Dendritic cell treated with granulocyte-macrophage colony-stimulating factor and Interleukin-4, amounts not matched to agents 40 ng/mL and 50 ng/mL, for 4 days (primary cell): ENCODE measurements at regions not wholly inside any gene's neighbourhood (a gene's known extent, or its start where the extent isn't known, plus 50 kb on each side); places are given as distances from the start of the nearest gene placed in this dataset.

Experiments used
- H3K27ac Mint-ChIP-seq: one replicate; pipeline ENCODE4 v1.8.0; 2022; ENCODE audit warnings: mild to moderate bottlenecking, mixed read lengths
- H3K27me3 Mint-ChIP-seq: one replicate; pipeline ENCODE4 v1.8.0; 2022; ENCODE audit warnings: mild to moderate bottlenecking, mixed read lengths
- H3K36me3 Mint-ChIP-seq: one replicate; pipeline ENCODE4 v1.8.0; 2022; ENCODE audit warnings: low read depth, mixed read lengths
- H3K4me1 Mint-ChIP-seq: one replicate; pipeline ENCODE4 v1.8.0; 2022; ENCODE audit warnings: low read depth, mixed read lengths
- H3K4me3 Mint-ChIP-seq: one replicate; pipeline ENCODE4 v1.8.0; 2022; ENCODE audit warnings: mild to moderate bottlenecking, moderate library complexity, mixed read lengths
- H3K9me3 Mint-ChIP-seq: one replicate; pipeline ENCODE4 v1.8.0; 2022; ENCODE audit warnings: mixed read lengths
- intact Hi-C: fragments of 100-400 bp; cut with micrococcal nuclease; formaldehyde crosslinking; loops from one replicate; pipeline ENCODE4 v1.15.0; 2022

DNA sequence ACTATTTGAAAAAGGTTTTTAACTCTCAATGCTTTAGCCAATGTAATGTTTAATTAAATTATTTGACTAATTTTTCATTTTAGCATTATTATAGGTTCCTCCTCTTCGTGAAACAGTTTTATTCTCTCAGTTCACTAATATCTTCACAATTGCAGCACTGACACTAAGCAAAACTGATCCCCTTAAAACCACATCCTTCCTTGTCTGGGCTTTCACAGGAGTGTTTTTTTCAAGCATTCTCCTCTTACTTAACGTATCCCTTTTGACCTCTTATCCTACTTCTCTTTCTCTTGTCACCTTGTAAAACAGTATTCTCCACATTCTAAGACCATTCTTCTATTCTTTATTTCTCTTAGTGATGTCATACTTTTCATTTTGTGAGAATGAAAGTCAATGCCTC, 112.8 kb downstream of the DSC3 start:
- H3K36me3 Mint-ChIP-seq, result no peaks in the 10 kb centered on the region
- H3K9me3 Mint-ChIP-seq, result no peaks in the 10 kb centered on the region
- H3K27me3 Mint-ChIP-seq, result no peaks in the 10 kb centered on the region
- intact Hi-C loops, result no loop called here
- no peak overlapping the region for H3K27ac Mint-ChIP-seq
- peaks cover 5% of the 10 kb centered on the region for H3K4me1 Mint-ChIP-seq
- H3K4me3 Mint-ChIP-seq, result no peak overlapping the region

DNA sequence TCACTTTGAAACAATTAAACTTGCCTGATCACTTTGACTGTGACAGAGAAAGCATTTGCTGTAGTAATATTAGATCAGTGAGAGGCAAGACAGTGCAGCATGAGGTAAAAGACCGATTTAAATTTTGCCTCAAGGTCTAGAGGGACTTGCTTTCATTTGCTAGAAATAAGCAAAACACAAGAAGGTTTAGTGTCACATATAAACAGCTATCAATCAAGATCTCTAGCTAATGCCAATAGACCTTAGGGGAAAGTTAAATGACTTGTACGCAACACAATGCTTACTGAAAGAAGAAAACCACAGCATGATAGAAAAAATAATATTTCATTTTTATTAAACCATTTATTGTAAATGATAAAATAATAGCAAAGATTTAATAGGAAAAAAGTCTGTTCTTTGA, 113.5 kb downstream of the DSC3 start:
- no peaks in the 10 kb centered on the region for H3K9me3 Mint-ChIP-seq
- no peaks in the 10 kb centered on the region for H3K36me3 Mint-ChIP-seq
- H3K4me1 Mint-ChIP-seq, result peaks cover 5% of the 10 kb centered on the region
- no peaks in the 10 kb centered on the region for H3K27me3 Mint-ChIP-seq
- intact Hi-C loops, result no loop called here
- no peak overlapping the region for H3K27ac Mint-ChIP-seq
- no peak overlapping the region for H3K4me3 Mint-ChIP-seq

DNA sequence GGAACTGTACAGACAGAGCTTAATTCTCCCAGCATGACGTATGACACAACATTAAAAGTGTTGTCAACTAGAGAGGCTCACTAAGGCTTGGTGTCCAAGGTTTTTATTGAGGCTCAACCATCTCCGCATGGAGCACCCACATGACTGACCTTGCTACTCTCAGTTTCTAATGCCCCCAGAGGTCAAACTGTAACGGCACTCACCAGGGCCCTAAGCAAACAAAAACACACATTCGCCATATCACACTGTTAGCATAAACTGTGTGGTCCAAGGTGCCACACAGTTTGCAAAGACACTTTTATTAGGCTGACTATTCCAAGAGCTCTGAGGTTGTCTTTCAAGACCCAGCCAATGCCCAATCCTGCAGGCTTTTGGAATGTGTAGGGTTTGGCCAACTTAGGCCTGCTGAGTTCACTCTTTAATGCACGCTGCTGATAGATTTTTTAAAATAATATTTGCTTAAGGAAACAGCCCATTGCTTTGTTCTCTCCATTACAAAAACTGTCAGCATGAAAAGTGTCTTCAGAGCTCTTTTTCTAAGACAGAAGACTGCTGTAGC, 114.9 kb downstream of the DSC3 start:
- Mint-ChIP-seq H3K36me3 (no peaks in the 10 kb centered on the region), H3K27me3 (no peaks in the 10 kb centered on the region)
- intact Hi-C loops, result no loop called here

DNA sequence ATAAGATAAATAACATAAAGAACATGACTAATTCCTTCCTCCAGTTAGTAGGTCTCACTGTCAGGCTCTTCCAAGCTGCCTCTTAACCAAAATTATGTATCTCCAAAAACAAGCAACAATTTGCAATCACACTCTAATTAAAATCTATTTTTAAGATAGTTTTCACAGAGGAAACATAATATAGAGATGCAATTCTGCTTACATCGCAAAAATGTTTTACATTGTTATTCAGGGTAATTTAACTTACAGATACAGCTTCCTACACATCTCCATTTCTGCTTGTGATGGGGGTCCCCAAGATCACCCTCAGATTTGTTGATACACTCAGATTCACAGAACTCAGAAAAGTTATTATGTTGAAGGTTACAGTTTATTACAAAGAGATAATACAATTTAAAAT, 115.5 kb downstream of the DSC3 start:
- H3K4me3 Mint-ChIP-seq, result no peak overlapping the region
- H3K4me1 Mint-ChIP-seq, result peaks cover 5% of the 10 kb centered on the region
- no peak overlapping the region for H3K27ac Mint-ChIP-seq
- no peaks in the 10 kb centered on the region for H3K27me3 Mint-ChIP-seq
- intact Hi-C loops, result no loop called here
- no peaks in the 10 kb centered on the region for H3K9me3 Mint-ChIP-seq
- H3K36me3 Mint-ChIP-seq, result no peaks in the 10 kb centered on the region

More for the DNA sequence above, 114.9 kb downstream of the DSC3 start:
- no peak overlapping the region for H3K4me3 Mint-ChIP-seq
- peaks cover 5% of the 10 kb centered on the region for H3K4me1 Mint-ChIP-seq
- H3K9me3 Mint-ChIP-seq, result no peaks in the 10 kb centered on the region
- no peak overlapping the region for H3K27ac Mint-ChIP-seq

DNA sequence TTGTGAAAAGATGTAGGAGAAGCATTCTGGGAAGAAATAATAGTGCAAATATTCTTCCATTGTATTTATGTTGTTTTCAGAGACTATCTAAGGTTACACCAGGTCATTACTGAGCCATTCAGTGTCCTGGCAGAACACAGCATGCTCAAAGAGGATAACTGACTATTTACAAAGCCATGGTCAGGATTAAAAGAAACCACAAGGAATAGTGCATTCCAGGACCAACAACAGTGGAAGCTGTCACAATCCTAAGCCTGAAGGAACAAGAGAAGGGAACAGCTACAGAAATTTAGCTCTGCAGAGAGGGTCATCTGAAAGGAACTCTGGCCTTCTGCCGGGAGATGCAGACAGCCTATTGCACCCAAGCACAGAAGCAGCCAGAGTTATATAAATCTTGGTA, 116.7 kb downstream of the DSC3 start:
- no peaks in the 10 kb centered on the region for H3K36me3 Mint-ChIP-seq
- no peaks in the 10 kb centered on the region for H3K9me3 Mint-ChIP-seq
- no peaks in the 10 kb centered on the region for H3K27me3 Mint-ChIP-seq
- no peak overlapping the region for H3K27ac Mint-ChIP-seq
- intact Hi-C loops, result no loop called here
- no peak overlapping the region for H3K4me3 Mint-ChIP-seq
- peaks cover 5% of the 10 kb centered on the region for H3K4me1 Mint-ChIP-seq

DNA sequence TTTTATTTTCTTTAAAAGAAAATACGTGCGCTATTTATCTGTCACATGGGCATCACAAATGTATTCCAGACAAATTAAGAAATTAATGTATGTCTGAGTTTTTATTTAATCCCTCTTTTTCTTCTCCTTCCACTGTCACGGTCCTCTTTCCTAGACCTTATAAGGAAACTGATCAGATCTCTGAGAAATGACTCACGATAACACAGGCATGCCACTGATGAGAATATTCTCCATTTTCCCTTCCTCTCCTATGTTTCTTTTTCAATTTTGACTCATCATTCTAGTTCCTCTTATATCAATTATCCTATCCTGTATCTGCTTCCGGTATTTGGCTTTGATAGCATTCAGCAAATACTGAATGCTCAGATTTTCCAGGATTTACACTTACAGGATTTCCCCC, 121.8 kb downstream of the DSC3 start:
- Mint-ChIP-seq H3K9me3 (no peaks in the 10 kb centered on the region), H3K4me3 (no peak overlapping the region), H3K27ac (no peak overlapping the region), H3K27me3 (no peaks in the 10 kb centered on the region), H3K36me3 (no peaks in the 10 kb centered on the region), H3K4me1 (no peaks in the 10 kb centered on the region)
- intact Hi-C loops, result no loop called here

DNA sequence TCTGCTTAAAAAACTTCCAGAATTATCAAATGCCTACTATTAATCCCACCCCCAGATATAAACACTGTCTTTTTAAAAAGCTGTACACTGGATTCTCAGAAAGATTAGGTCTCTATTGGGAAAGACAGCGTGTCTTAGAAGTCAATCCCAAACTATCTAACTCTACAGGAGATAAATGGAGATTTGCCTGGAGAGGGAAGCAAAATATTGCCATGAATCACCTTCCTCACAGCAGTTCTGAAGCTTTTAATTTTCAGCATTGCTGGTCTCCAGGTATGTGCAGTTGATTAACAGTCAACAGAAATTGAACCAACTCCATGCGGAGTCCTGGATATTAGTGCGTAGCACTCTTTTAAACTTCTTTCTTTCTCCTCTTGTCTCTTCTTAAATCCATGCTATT, 122.2 kb downstream of the DSC3 start:
- no peaks in the 10 kb centered on the region for H3K36me3 Mint-ChIP-seq
- H3K4me1 Mint-ChIP-seq, result no peaks in the 10 kb centered on the region

DNA sequence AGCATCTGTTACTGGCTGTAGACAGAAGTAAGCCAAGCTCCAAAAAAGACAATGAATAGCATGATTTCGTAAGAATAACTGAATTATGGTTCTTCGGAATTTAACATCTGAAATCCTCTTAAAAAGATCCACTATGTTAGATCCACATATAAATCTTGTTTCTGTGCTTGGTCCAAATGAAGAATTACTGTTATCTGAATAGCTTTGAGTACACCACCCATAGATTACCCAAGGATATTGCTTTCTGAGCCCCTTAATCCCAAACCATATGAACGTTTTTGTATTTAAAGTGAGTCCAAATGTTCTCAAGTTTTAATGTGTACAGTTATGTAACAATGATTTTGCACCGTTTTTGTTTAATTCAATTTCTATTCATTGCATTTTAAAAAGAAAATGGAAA, 124.9 kb downstream of the DSC3 start:
- Mint-ChIP-seq H3K27ac (no peak overlapping the region), H3K36me3 (no peaks in the 10 kb centered on the region), H3K9me3 (no peaks in the 10 kb centered on the region), H3K4me1 (no peaks in the 10 kb centered on the region), H3K4me3 (no peak overlapping the region), H3K27me3 (no peaks in the 10 kb centered on the region)
- intact Hi-C loops, result no loop called here

More for the DNA sequence above, 122.2 kb downstream of the DSC3 start:
- Mint-ChIP-seq H3K4me3 (no peak overlapping the region), H3K9me3 (no peaks in the 10 kb centered on the region), H3K27ac (no peak overlapping the region), H3K27me3 (no peaks in the 10 kb centered on the region)
- intact Hi-C loops, result no loop called here

DNA sequence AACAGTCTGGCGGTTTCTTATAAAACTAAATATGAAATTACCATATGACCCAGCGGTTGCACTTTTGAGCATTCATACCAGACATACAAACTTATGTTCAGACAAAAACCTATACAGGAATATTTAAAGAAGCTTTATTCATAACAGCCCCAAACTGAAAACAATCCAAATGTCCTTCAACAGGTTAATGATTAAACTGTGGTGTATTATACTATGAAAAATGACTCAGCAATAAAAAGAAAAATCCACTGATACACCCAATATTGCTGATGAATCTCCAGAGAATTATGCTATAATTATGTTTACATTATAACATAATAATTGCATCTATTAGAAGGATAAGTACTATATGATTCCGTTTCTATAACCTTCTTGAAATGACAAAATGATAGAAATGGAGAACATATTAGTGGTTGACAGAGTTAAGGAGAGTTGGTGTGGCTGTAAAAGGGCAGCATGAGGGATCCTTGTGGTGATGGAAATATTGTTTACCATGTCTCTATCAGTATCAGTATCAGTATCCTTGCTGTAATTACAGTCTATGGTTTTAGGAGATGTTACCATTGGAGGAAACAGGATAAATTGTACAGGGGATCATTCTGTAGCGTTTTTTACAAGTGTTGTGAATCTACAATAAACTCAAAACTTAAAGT, 127.1 kb downstream of the DSC3 start:
- no peak overlapping the region for H3K4me3 Mint-ChIP-seq
- H3K9me3 Mint-ChIP-seq, result no peaks in the 10 kb centered on the region
- H3K36me3 Mint-ChIP-seq, result no peaks in the 10 kb centered on the region
- intact Hi-C loops, result no loop called here
- H3K27me3 Mint-ChIP-seq, result no peaks in the 10 kb centered on the region
- no peaks in the 10 kb centered on the region for H3K4me1 Mint-ChIP-seq
- H3K27ac Mint-ChIP-seq, result no peak overlapping the region

DNA sequence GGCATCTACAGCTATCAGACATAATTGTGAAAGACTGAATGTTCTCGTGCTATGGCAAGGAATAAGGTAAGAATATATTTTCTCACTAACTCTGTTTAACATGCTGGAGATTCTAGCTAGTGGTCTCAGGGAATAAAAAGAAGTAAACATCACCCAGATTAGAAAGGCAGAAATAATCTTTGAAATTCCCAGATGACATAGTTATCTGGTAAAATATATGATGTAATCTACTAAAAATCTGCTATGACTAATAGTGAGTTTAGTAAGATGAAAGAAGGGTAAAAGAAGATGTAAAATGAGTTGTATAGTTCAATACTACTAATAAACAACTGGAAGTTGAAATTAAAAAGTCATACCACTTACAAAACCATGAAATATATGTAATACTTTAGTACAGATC, 134.2 kb downstream of the DSC3 start:
- Mint-ChIP-seq H3K27ac (no peak overlapping the region), H3K36me3 (no peaks in the 10 kb centered on the region), H3K4me3 (no peak overlapping the region), H3K9me3 (no peaks in the 10 kb centered on the region), H3K27me3 (no peaks in the 10 kb centered on the region), H3K4me1 (no peaks in the 10 kb centered on the region)
- intact Hi-C loops, result no loop called here

DNA sequence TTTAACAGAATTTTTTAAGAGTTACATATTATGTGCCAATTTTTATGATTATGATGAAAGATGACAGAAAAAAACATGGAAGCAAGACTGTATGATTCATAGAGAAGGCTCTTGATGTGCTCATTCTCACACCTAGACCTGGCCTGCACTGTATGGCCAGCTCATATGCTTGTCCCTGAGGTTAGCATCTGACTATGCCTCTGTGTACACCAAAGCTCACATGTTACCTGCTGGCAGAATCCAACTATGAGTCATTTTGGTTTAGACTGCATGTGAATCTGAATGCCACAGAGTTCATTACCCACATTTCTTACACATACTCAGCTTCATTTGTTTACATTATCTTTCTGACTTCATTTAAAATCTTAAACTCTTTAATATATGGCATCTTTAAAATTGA, 139.0 kb downstream of the DSC3 start:
- no peaks in the 10 kb centered on the region for H3K9me3 Mint-ChIP-seq
- H3K36me3 Mint-ChIP-seq, result no peaks in the 10 kb centered on the region
- intact Hi-C loops, result no loop called here
- no peak overlapping the region for H3K27ac Mint-ChIP-seq
- H3K4me1 Mint-ChIP-seq, result no peaks in the 10 kb centered on the region
- H3K27me3 Mint-ChIP-seq, result no peaks in the 10 kb centered on the region
- no peak overlapping the region for H3K4me3 Mint-ChIP-seq

DNA sequence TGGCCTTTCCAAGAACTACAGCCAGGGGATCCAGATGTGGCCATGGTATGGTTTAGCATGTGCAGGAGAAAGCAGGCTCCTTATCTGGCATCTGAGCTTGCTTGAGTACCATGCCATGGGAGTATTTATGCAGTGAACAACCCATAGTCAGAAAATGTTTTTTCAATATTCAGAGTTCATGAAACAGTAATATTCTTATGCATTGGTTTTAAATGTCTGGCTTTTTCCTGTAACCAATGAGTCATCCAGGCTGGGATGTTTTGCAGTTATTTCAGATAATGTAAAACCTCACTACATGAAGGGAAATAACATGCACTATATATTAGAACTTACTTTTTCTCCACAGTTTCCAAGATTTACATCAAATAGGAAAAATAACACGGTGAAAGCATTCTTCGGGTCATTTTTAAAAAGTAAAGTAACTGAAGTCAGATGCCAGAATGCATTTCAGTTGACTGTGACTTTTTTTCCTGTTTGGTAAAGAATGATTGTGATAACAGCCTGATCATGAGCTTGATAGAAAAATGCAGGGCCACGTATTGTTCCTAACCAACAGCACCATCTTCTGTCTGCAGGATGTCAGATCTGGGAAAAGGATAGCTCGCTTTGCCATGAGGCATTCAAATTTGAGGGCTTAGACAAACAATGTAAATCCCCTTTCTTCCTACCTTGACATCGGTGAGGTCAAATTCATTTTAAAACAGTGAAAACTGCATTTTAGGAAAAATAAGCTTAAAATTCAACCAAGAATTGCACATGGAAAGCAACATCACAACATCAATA, 152.8 kb downstream of the DSC3 start:
- Mint-ChIP-seq H3K27ac (no peak overlapping the region), H3K27me3 (no peaks in the 10 kb centered on the region), H3K9me3 (no peaks in the 10 kb centered on the region), H3K36me3 (no peaks in the 10 kb centered on the region), H3K4me3 (no peak overlapping the region), H3K4me1 (no peaks in the 10 kb centered on the region)
- intact Hi-C loops, result no loop called here

DNA sequence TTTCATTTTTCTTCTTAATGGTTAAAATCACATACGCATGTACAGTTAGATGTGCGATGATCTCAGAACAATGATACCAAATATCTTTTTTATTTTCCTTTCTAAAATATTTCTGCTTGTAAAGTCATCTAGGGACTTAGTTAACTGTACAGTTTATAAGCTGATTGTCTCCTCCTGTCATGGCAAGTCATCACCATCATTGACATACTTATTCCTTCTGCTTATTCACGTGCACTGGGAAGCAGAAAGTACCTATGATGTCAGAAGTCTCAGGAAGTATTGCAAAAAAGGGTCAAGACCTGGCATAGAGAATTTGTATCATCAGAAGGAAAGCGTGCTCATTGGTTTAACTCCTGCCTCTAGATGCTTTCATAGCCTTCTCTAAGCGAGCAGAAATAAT, 154.2 kb downstream of the DSC3 start:
- H3K9me3 Mint-ChIP-seq, result no peaks in the 10 kb centered on the region
- no peak overlapping the region for H3K27ac Mint-ChIP-seq
- no peaks in the 10 kb centered on the region for H3K4me1 Mint-ChIP-seq
- intact Hi-C loops, result no loop called here
- no peaks in the 10 kb centered on the region for H3K27me3 Mint-ChIP-seq
- H3K36me3 Mint-ChIP-seq, result no peaks in the 10 kb centered on the region
- H3K4me3 Mint-ChIP-seq, result no peak overlapping the region

DNA sequence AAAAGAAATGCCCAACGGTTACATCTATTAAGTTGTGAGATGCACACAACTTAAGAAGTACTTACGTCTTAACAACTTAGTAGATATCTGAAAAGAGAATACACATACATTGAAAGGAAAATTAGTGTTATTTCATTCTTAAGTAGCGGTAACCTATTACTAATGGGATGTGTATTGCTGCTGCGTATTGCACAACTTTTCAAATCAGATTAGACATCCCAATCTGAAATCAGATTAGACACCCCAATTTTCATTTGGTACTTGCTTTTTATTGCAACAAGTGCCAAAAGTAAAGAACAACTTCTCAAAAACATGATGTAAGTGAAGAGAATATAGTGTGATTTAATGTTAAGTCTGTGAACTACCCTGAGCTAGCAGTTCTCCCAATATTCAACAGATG, 155.5 kb downstream of the DSC3 start:
- no peaks in the 10 kb centered on the region for H3K9me3 Mint-ChIP-seq
- H3K4me1 Mint-ChIP-seq, result no peaks in the 10 kb centered on the region
- no peak overlapping the region for H3K4me3 Mint-ChIP-seq
- no peaks in the 10 kb centered on the region for H3K27me3 Mint-ChIP-seq
- intact Hi-C loops, result no loop called here
- H3K27ac Mint-ChIP-seq, result no peak overlapping the region
- no peaks in the 10 kb centered on the region for H3K36me3 Mint-ChIP-seq
